ENCODE measurements at regions not wholly inside any gene's neighbourhood (a gene's known extent, or its start where the extent isn't known, plus 50 kb on each side); places are given as distances from the start of the nearest gene placed in this dataset.

- Histone ChIP-seq H3K9me3 (no peaks in the 10 kb centered on the region), H3K4me1 (no peaks in the 10 kb centered on the region), H3K27ac (no peak overlapping the region), H3K27me3 (no peaks in the 10 kb centered on the region), H3K36me3 (no peaks in the 10 kb centered on the region), H3K4me3 (no peak overlapping the region)
- TF ChIP-seq, protein P1, sequence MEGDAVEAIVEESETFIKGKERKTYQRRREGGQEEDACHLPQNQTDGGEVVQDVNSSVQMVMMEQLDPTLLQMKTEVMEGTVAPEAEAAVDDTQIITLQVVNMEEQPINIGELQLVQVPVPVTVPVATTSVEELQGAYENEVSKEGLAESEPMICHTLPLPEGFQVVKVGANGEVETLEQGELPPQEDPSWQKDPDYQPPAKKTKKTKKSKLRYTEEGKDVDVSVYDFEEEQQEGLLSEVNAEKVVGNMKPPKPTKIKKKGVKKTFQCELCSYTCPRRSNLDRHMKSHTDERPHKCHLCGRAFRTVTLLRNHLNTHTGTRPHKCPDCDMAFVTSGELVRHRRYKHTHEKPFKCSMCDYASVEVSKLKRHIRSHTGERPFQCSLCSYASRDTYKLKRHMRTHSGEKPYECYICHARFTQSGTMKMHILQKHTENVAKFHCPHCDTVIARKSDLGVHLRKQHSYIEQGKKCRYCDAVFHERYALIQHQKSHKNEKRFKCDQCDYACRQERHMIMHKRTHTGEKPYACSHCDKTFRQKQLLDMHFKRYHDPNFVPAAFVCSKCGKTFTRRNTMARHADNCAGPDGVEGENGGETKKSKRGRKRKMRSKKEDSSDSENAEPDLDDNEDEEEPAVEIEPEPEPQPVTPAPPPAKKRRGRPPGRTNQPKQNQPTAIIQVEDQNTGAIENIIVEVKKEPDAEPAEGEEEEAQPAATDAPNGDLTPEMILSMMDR (IDR thresholded peaks at IDR 0.05), result no peak
- TF ChIP-seq POLR2A (IDR thresholded peaks at IDR 0.05), result no peak
- no peak for DNase-seq
- WGBS, 2 donors, result 48 to 61% methylated on average over 3 of the region's 3 CpGs
- intact Hi-C loops (cut with DNase I), result no loop called here
Observed at GRCh38 chr12:90826036-90826435, 128.9 kb downstream of the CCER1 start.

- H3K27ac ChIP-seq, result no peak overlapping the region
- H3K9me3 ChIP-seq, result no peaks in the 10 kb centered on the region
- no peaks in the 10 kb centered on the region for H3K36me3 ChIP-seq
- H3K27me3 ChIP-seq, result no peaks in the 10 kb centered on the region
- WGBS, 2 donors, result 93 to 100% methylated on average over 2 to 6 of the region's 32 CpGs
- no peak overlapping the region for H3K4me3 ChIP-seq
- intact Hi-C loops (cut with DNase I), result no loop called here
- no peaks in the 10 kb centered on the region for H3K4me1 ChIP-seq
- DNase-seq, result no peak
- no peak for TF ChIP-seq POLR2A (IDR thresholded peaks at IDR 0.05)
- TF ChIP-seq, protein P1 (IDR thresholded peaks at IDR 0.05), result no peak
Observed at GRCh38 chr12:90823859-90824258, 131.1 kb downstream of the CCER1 start.

DNA sequence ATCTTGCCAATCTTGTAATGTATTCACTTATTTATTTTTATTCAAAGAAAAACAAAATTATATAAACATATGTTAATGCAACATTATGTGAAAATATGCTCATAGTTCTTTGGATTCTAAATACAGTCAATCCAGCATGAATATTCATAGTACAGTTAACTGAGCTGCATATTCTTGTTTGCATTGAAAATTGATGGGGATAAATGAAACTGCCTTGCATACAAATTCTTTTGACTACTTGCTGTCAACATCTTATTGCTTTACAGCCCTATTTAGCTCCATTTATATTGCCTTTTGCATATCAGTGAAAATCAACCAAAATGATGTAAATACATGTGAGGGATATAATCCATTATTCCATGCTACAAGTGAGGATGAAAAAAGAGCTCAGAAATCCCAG is 135.3 kb downstream of the CCER1 start:
- Histone ChIP-seq H3K27me3 (no peaks in the 10 kb centered on the region), H3K27ac (no peak overlapping the region), H3K36me3 (no peaks in the 10 kb centered on the region), H3K9me3 (no peaks in the 10 kb centered on the region), H3K4me1 (no peaks in the 10 kb centered on the region), H3K4me3 (no peak overlapping the region)
- TF ChIP-seq, protein P1 (IDR thresholded peaks at IDR 0.05), result no peak
- TF ChIP-seq POLR2A (IDR thresholded peaks at IDR 0.05), result no peak
- intact Hi-C loops (cut with DNase I), result no loop called here
- DNase-seq, result no peak

DNA sequence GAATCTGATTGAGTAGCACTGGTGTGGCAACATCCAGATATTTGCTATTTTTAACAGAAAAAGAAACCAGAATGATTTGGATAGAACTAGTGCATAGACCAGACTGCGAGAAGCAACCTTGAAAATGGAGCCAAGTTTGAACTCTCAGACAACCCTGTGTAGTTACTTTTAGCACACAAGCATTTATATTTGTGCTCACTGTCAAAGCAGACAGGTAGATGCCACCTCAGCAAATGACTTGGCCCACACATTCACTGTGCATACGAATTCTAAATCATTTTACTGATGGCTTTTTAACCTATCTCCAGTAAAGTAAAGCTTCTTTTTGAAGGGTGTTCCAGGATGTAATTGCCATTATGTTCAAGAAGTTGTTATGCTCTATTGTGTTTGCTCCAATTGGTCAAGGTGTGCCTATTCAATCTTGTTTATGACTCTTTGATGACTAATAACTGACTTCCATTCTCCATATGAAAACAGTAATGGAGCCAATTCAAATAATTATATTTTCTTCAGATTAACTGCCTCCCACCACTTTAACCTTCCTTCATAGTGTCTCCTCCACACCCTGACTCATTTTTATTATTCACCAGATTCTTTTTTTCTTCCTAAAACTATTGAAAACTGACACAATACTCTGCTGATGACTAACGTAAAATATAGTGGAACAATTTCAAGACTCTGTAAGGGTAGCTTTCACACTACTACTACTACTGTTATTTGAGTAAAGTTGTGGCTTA is 138.5 kb downstream of the CCER1 start:
- Histone ChIP-seq H3K4me1 (no peaks in the 10 kb centered on the region), H3K27me3 (no peaks in the 10 kb centered on the region), H3K36me3 (no peaks in the 10 kb centered on the region), H3K9me3 (no peaks in the 10 kb centered on the region), H3K4me3 (no peak overlapping the region), H3K27ac (no peak overlapping the region)
- no peak for TF ChIP-seq POLR2A (IDR thresholded peaks at IDR 0.05)
- TF ChIP-seq, protein P1 (IDR thresholded peaks at IDR 0.05), result no peak
- intact Hi-C loops (cut with DNase I), result no loop called here
- 28 to 42% methylated on average over 3 of the region's 3 CpGs for WGBS, 2 donors
- no peak for DNase-seq

- no peaks in the 10 kb centered on the region for H3K36me3 ChIP-seq
- no peaks in the 10 kb centered on the region for H3K4me1 ChIP-seq
- TF ChIP-seq, protein P1 (IDR thresholded peaks at IDR 0.05), result no peak
- no peak for TF ChIP-seq POLR2A (IDR thresholded peaks at IDR 0.05)
- DNase-seq, result no peak
- WGBS, 2 donors, result 68 to 69% methylated on average over 1 of the region's 1 CpG
- no peaks in the 10 kb centered on the region for H3K27me3 ChIP-seq
- H3K9me3 ChIP-seq, result no peaks in the 10 kb centered on the region
- intact Hi-C loops (cut with DNase I), result no loop called here
- H3K27ac ChIP-seq, result no peak overlapping the region
- no peak overlapping the region for H3K4me3 ChIP-seq
Observed at GRCh38 chr12:90809940-90810339, 145.0 kb downstream of the CCER1 start.
